WTC11 (cell line): ENCODE measurements at regions not wholly inside any gene's neighbourhood (a gene's known extent, or its start where the extent isn't known, plus 50 kb on each side); places are given as distances from the start of the nearest gene placed in this dataset.
"Not testable (repeated sequence)": the region's sequence is repeated elsewhere in the genome, so short reads cannot be mapped to it uniquely, and the experiment has no call there.

Experiments
- CREM ChIP-seq: sonication (generic); formaldehyde crosslinking; IDR thresholded peaks from 2 replicates; pipeline ENCODE4 v1.8.1; 2022; ENCODE audit warnings: mild to moderate bottlenecking, missing genetic modification reagents, moderate library complexity
- FOXK1 ChIP-seq: sonication (generic); formaldehyde crosslinking; IDR thresholded peaks from 2 replicates; pipeline ENCODE4 v1.8.0; 2022; ENCODE audit warnings: mild to moderate bottlenecking, moderate library complexity, missing genetic modification reagents
- MXD4 ChIP-seq: fragments of 250-450 bp; sonication (Bioruptor Pico); IDR thresholded peaks from 2 replicates; pipeline ENCODE4 v1.8.0; 2021; ENCODE audit warnings: mild to moderate bottlenecking, moderate library complexity, borderline replicate concordance
- SP1 ChIP-seq: sonication (generic); formaldehyde crosslinking; conservative IDR thresholded peaks from 2 replicates; pipeline ENCODE4 v1.8.1; 2022; ENCODE audit warnings: missing genetic modification reagents
- ZNF263 ChIP-seq: sonication (generic); formaldehyde crosslinking; IDR thresholded peaks from 2 replicates; pipeline ENCODE4 v1.8.1; 2022; ENCODE audit warnings: low read depth, mild to moderate bottlenecking, moderate library complexity, missing genetic modification reagents
- ZNF396 ChIP-seq: fragments of 250-450 bp; sonication (Bioruptor Pico); IDR thresholded peaks from 2 replicates; pipeline ENCODE4 v1.8.0; 2021; ENCODE audit warnings: mild to moderate bottlenecking, moderate library complexity, borderline replicate concordance

DNA sequence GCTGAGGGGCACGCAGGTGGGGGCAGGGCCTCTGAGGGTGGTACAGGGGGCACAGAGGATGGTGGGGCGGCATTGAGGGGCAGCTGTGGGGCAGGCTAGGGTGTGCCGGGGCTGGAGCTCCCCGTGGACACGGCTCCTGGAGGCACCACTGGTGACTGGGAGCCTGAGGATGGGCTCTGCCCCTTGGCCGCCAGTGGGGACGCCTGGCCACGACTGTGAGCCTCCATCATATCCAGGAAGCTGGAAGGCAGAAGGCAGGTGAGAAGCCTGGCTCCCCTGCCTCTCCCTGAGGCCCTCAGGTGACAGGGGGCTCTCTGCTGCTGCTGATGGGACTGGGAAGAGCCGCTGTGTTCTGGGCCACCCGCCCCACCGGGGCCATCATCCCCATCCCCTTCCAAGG is 308.4 kb downstream of the CCDC74A start:
- TF ChIP-seq ZNF396, CREM, SP1, MXD4, FOXK1, ZNF263 (CRISPR knock-in tag): not testable (repeated sequence)
